Stimulated activated CD8-positive, alpha-beta memory T cell treated with anti-CD3 and anti-CD28 coated beads, Interleukin-15, amount 100 ng/mL, for 48 hours (primary cell): ENCODE measurements at regions not wholly inside any gene's neighbourhood (a gene's known extent, or its start where the extent isn't known, plus 50 kb on each side); places are given as distances from the start of the nearest gene placed in this dataset.
"Not testable (repeated sequence)": the region's sequence is repeated elsewhere in the genome, so short reads cannot be mapped to it uniquely, and the experiment has no call there.

Source experiments
- DNase-seq, 2 donors: peaks; one replicate each; pipeline ENCODE4 v3.0.0-alpha.2; 2020; ENCODE audit warnings: low read depth in 2 of 2

GRCh38 chr11:129503646-129504045 lies 128.0 kb downstream of the BARX2 start:
- DNase-seq: no peak

- DNase-seq: no peak
These were observed 129.6 kb downstream of the BARX2 start for GRCh38 chr11:129505266-129505665.

- no peak for DNase-seq
These were observed 132.5 kb downstream of the BARX2 start for GRCh38 chr11:129508163-129508562.

GRCh38 chr11:129528296-129528695 lies 152.6 kb downstream of the BARX2 start:
- DNase-seq: no peak

GRCh38 chr11:129530154-129530895 lies 154.7 kb downstream of the BARX2 start:
- no peak for DNase-seq

GRCh38 chr11:129533395-129533794 lies 157.7 kb downstream of the BARX2 start:
- no peak for DNase-seq

GRCh38 chr11:129536338-129536737 lies 160.7 kb downstream of the BARX2 start:
- DNase-seq: no peak

GRCh38 chr11:129538323-129538722 lies 162.7 kb downstream of the BARX2 start:
- no peak for DNase-seq

- DNase-seq: no peak
These were observed 168.1 kb downstream of the BARX2 start for GRCh38 chr11:129543515-129544290.

GRCh38 chr11:129544691-129545090 lies 169.0 kb downstream of the BARX2 start:
- DNase-seq: no peak

GRCh38 chr11:129546266-129546665 lies 170.6 kb downstream of the BARX2 start:
- DNase-seq: no peak

GRCh38 chr11:129557421-129557820 lies 181.8 kb downstream of the BARX2 start:
- DNase-seq: no peak

GRCh38 chr11:129569007-129569406 lies 193.4 kb downstream of the BARX2 start:
- no peak for DNase-seq

GRCh38 chr11:129572667-129573066 lies 197.0 kb downstream of the BARX2 start:
- DNase-seq: not testable (repeated sequence)

- DNase-seq: no peak
These were observed 197.5 kb downstream of the BARX2 start for GRCh38 chr11:129573161-129573560.

GRCh38 chr11:129574431-129574830 lies 198.8 kb downstream of the BARX2 start:
- no peak for DNase-seq

GRCh38 chr11:129576652-129577051 lies 201.0 kb downstream of the BARX2 start:
- no peak for DNase-seq

- DNase-seq: no peak
These were observed 202.4 kb downstream of the BARX2 start for GRCh38 chr11:129578006-129578405.

- DNase-seq: no peak
These were observed 204.6 kb downstream of the BARX2 start for GRCh38 chr11:129580278-129580677.

GRCh38 chr11:129584316-129584715 lies 208.7 kb downstream of the BARX2 start:
- DNase-seq: no peak

GRCh38 chr11:129589190-129589860 lies 213.7 kb downstream of the BARX2 start:
- DNase-seq: no peak

GRCh38 chr11:129590030-129590752 lies 214.5 kb downstream of the BARX2 start:
- DNase-seq: no peak
